NCI-H1930 (cell line): ENCODE measurements at regions not wholly inside any gene's neighbourhood (a gene's known extent, or its start where the extent isn't known, plus 50 kb on each side); places are given as distances from the start of the nearest gene placed in this dataset.
"Not testable (repeated sequence)": the region's sequence is repeated elsewhere in the genome, so short reads cannot be mapped to it uniquely, and the experiment has no call there.

ENCODE experiments used
- DNase-seq, 2 experiments: peaks; one replicate each; lab custom pipeline; 2025; lab: John Stamatoyannopoulos, UW

DNA sequence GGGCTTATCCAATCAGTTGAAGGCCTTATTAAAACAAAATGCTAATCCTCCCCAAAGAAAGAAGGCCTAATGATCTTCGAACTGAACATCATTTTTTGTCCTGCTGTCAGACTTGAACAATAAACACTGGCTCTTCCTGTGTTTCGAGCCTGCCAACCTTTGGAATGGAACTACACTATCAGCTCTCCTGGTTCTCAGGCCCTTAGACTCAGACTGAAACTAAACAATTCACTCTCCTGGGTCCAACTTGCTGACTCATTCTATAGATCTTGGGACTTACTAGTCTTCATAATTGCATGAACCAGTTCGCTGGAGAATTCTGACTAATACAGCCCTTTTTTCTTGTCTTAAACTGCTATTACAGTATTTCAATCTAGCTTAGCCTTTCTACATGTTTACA, 235.2 kb downstream of the LNPK start:
- no peak for DNase-seq

DNA sequence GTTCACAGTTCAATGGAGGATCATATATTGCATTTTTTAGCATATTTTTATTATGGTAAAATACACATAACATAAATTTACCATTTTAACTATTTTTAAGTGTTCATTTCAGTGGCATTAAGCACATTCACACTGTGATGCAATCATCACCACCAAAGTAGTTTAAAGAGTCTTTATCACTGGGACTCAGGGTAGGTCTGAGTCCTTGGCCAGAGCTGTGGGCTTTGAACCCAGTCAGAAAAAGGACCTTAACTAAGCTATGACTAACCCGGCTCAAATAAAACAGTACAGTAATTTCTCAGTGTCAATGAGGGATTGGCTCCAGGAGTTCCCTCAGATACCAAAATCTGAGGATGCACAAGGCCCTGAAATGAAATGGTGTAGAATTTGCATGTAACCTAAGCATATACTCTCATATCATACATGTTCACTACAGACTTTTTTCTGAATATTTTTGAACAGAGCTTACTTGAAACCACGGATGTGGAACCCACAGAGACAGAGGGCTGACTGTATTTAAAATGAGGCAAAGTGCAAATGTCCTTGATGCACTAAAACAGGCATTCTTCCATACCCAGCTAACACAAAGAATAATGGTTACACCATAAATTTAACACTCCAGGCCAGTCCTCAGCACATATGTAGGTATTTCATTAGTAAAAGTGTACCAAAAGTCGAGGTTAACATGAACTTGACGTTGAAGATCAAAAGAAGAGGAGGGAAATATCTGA, 246.2 kb downstream of the LNPK start:
- no peak for DNase-seq

DNA sequence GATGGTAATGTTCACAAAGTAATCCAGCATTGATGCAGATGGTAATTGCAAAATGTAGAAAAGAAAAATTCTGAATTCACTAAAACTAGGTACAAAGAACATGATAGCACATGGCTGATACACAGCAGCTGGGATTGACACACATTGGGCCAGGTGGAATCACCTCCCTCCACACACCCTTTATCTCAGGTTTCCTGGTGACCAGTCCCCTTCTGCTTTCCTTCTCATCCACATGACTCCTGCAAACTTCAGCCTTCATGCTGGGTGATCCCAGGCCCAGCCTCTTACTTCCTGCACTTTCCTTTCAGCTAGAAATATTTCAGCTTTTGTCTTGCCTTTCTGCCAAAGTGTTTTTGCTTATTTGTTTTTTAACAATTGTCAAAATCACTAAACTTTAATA, 246.9 kb downstream of the LNPK start:
- DNase-seq, result no peak

DNA sequence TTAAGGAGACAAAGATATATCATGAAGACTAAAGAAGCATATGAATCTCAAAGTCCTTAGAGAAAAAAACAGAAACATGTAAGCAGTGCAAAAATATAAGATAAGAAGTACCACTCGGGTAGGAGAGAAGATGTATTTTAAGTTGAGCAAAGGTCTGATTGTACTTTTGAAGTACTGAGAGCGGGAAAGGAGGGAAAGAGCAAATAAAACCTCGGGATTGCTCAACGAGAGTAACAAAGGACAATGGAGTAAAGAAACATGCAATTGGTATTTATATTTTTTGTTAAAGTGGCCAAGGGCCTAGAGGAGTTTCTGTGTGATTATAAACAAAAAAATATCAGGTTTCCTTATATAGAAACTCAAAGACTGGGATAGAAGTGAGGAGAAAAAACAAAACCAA, 251.9 kb downstream of the LNPK start:
- DNase-seq, result no peak

- no peak for DNase-seq
Observed at GRCh38 chr2:175745911-175746310, 256.2 kb downstream of the LNPK start.

GRCh38 chr2:175744000-175744399, 258.1 kb downstream of the LNPK start:
- DNase-seq, result no peak

- DNase-seq, result no peak
Observed at GRCh38 chr2:175743011-175743410, 259.1 kb downstream of the LNPK start.

- DNase-seq, result no peak
Observed at GRCh38 chr2:175742367-175742766, 259.7 kb downstream of the LNPK start.

- no peak for DNase-seq
Observed at GRCh38 chr2:175741164-175741563, 260.9 kb downstream of the LNPK start.

DNA sequence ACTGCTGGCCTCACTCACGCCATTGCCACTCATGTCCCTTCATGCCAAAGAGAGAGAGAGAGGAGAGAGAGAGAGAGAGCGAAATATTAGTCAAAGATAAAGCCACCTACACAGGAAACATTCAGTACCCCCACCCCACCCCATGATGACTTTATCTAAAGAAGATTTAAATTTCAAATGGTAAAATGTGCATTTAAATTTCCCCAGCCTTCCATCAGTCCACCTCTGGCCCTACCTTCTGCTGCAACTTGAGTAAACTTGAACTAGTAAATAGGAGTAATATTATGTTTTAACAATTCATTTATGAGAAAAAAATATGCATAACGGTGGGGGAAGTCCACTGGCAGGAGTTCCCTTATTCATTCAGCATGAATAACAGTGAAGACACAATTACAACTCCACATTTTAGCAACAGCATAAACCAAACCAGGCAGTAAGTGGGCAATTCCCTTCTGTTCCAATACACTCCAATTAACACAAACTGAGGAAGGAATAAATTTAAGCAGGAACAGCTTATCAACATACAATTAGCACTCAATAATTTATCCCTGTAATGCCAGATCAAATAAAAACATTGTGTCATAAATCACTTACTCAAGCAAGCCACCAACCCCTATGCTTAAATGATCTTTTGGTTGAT, 264.2 kb downstream of the LNPK start:
- no peak for DNase-seq

DNA sequence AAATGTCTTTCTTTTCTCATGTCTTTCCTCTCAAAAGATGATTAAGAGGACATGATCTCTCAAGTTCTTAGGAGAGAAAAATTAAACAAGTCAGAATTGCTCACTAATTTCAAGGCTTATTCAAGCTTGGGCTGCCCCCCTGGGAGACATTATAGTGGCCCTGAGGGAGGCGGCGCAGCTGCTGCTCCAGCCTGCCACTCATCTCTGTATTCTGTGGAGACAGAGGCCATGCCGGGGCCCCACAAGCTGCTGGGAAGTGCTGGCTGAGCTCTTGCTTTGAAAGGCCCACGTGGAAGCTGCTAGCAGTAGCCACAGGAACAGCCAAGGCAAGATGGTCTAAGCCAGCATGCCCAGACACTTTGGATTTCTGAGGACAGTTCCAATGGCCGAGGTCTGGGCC, 267.4 kb downstream of the LNPK start:
- DNase-seq, result peak in 1 of 2 experiments; percentile 12

- DNase-seq, result no peak
Observed at GRCh38 chr2:175732531-175732930, 269.5 kb downstream of the LNPK start.

- no peak for DNase-seq
Observed at GRCh38 chr2:175730050-175730449, 272.0 kb downstream of the LNPK start.

DNA sequence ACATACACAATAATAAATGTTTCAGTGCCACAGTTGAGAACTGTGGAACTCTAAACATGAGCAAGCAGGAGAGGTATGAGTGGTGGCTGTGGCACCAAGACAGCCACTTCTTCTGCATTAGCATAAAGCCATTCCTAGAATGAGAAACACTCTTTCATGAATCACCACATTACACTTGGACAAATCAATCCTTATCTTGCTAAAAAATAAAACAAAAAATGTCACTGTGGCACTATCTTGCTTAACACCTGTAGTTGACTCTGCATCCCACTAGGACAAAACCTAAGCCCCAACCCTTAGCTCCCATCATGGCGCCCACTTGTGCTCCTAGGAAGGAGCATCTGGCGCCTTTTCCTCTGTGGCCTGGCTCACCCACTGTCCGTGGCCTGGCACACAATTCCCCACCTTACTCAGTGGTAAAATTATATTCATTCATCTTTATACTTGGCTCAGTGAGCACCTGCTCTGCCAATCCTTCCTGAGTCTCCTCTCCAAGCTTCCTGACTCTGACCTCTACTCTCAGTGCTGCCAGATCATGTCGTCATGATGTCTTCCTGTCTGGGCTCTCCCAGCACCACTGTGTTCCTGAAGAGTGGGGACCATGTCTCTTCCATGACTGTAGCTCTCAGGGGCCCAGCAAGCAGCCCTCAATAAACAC, 272.9 kb downstream of the LNPK start:
- no peak for DNase-seq

- no peak for DNase-seq
Observed at GRCh38 chr2:175728032-175728431, 274.0 kb downstream of the LNPK start.

DNA sequence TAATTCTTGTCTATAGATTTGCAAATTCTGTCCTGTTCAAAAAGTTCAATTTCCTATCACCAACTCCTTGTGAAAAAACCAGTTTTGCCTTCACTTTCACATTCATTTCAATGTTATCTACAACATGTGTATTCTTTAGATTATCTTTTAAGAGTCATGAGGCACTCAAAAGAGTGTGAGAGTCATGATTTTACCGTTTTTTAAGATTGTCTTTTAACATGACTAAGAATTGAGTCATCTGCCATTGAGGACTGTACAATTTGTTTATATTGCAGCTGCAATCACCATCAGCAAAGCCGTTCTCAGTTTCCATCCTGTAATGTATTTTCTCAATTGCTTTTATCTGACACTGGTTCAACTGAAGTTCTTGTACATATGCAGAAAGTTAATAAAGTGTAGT, 275.8 kb downstream of the LNPK start:
- no peak for DNase-seq

DNA sequence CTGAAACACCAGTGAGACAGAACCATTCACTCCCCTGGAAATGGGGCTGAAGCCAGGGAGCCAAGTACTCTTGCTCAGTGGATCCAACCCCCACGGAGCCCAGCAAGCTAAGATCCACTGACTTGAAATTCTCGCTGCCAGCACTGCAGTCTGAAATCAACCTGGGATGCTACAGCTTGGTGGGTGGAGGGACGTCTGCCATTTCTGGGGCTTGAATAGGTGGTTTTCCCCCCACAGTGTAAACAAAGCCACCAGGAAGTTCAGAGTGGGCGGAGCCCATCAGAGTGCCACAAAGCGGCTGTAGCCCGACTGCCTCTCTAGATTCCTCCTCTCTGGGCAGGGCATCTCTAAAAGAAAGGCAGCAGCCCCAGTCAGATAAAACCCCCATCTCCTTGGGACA, 292.8 kb downstream of the LNPK start:
- no peak for DNase-seq

- DNase-seq, result no peak
Observed at GRCh38 chr2:175707322-175707721, 294.7 kb downstream of the LNPK start.

GRCh38 chr2:175704568-175704967, 297.5 kb downstream of the LNPK start:
- not testable (repeated sequence) for DNase-seq

DNA sequence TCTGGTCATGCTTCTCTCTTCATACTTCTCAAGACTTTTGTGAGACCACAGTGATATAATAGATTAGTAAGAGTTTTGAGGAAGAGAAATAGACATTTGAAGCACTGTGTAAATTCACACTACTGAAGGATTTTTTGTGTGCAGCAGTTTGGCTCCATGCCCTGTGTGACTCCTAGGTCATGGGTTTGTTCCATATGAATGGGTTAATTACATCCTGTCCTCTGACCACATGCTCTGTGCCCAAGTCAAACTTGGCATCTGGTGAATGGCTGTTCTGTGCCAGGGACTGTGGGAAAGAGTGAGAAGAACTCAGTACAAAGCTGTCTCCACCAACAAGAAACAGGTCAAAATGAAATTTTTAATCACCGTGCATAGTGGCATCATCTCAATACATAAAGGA, 304.0 kb downstream of the LNPK start:
- DNase-seq, result no peak

- peak; percentile 44 to 70 for DNase-seq
Observed at GRCh38 chr2:175690113-175690837, 311.8 kb downstream of the LNPK start.

DNA sequence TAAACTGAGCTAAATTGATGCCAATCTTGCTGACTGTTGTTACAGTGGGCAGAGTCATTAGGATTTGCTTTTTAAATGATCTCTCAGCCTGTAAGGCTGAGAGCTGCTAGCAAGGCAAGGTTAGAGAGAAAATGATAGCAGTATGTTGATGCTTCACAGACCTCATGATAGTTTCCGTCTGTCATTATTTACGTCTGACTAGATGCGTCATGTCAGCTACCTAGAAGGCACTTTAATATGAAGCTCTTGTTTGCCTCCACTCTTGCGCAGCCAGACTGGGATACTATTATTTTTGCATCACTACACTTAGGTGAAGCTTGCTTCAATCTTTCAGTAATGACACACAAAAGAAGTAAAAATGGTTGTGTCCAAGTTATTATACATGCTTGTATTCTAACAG, 313.8 kb downstream of the LNPK start:
- no peak for DNase-seq

DNA sequence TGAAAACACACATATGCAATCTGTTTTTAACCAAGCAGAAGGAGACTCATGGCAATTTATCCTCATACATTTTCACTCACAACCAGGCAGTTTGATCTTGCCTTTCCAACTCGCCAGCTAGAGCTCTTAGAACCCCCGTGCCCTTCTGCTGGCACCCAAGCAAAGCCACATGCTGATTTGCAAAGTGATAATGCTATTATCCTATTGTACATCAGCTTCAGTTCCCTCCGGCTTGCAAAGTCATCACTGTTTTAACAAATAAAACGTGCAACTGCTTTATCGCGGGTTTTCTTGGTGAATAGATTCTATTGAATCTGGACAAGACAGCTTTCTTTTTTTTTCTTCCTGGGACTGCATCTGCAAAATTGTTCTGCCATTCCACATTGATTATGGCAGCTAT, 314.6 kb downstream of the LNPK start:
- DNase-seq, result peak in 1 of 2 experiments; percentile 44
